ENCODE measurements at regions not wholly inside any gene's neighbourhood (a gene's known extent, or its start where the extent isn't known, plus 50 kb on each side); places are given as distances from the start of the nearest gene placed in this dataset.

DNA sequence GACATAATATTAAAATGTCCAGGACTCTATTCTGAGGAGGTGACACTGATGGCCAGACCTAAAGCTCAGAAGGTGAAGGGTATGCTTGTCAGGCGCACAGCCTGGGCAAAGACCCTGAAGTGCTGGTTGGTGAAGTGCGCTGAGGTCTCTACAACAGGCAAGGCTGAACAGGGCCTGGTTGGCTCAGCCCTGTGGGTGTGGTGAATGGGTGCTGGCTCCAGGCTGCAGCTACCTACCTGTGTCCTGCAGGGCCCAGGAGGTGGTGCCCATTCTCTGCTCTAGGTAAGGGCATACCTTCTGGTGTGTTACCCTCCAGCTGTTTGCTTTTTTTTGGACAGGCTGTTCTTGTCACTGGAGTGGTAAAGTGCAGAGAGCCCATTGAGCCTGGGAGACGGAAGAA lies 85.1 kb downstream of the RAMP3 start:
- no peaks in the 10 kb centered on the region for H3F3A ChIP-seq (ENCODE audit: low read depth)
- H3K4me1 ChIP-seq (ENCODE audit: insufficient read depth, low read length, poor library complexity, severe bottlenecking) = no peaks in the 10 kb centered on the region
- no peaks in the 10 kb centered on the region for H3K9me3 ChIP-seq (ENCODE audit: insufficient read depth, low read depth, low read length)
- no peak overlapping the region for H2AFZ ChIP-seq (ENCODE audit: low read length)
- no peak overlapping the region for H3K4me3 ChIP-seq (ENCODE audit: low read length, poor library complexity, severe bottlenecking)
- no peaks in the 10 kb centered on the region for H3K36me3 ChIP-seq (ENCODE audit: insufficient read depth, low read length)
- H3K4me2 ChIP-seq (ENCODE audit: low read depth, low read length, poor library complexity, severe bottlenecking) = no peak overlapping the region
- no peaks in the 10 kb centered on the region for H3K9me2 ChIP-seq (replicated peaks; ENCODE audit: low read depth, low read length)
- no peak for TF ChIP-seq EZH2phosphoT487 (IDR thresholded peaks at IDR 0.05; ENCODE audit: borderline replicate concordance)
- TF ChIP-seq, protein P1, sequence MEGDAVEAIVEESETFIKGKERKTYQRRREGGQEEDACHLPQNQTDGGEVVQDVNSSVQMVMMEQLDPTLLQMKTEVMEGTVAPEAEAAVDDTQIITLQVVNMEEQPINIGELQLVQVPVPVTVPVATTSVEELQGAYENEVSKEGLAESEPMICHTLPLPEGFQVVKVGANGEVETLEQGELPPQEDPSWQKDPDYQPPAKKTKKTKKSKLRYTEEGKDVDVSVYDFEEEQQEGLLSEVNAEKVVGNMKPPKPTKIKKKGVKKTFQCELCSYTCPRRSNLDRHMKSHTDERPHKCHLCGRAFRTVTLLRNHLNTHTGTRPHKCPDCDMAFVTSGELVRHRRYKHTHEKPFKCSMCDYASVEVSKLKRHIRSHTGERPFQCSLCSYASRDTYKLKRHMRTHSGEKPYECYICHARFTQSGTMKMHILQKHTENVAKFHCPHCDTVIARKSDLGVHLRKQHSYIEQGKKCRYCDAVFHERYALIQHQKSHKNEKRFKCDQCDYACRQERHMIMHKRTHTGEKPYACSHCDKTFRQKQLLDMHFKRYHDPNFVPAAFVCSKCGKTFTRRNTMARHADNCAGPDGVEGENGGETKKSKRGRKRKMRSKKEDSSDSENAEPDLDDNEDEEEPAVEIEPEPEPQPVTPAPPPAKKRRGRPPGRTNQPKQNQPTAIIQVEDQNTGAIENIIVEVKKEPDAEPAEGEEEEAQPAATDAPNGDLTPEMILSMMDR (conservative IDR thresholded peaks at IDR 0.05; ENCODE audit: low read length) = no peak
- H3K79me2 ChIP-seq (ENCODE audit: insufficient read depth, low read length) = no peaks in the 10 kb centered on the region
- H3K27me3 ChIP-seq (ENCODE audit: insufficient read depth, low read length, poor library complexity, severe bottlenecking) = no peaks in the 10 kb centered on the region
- no peak overlapping the region for H3K9ac ChIP-seq (ENCODE audit: low read depth, low read length, poor library complexity, severe bottlenecking)
- no peaks in the 10 kb centered on the region for H4K20me1 ChIP-seq (ENCODE audit: insufficient read depth, low read length, poor library complexity, severe bottlenecking)

- Histone ChIP-seq H3K27me3 (ENCODE audit: insufficient read depth, low read length, poor library complexity, severe bottlenecking) (no peaks in the 10 kb centered on the region), H3K4me2 (ENCODE audit: low read depth, low read length, poor library complexity, severe bottlenecking) (no peak overlapping the region), H3K79me2 (ENCODE audit: insufficient read depth, low read length) (no peaks in the 10 kb centered on the region), H4K20me1 (ENCODE audit: insufficient read depth, low read length, poor library complexity, severe bottlenecking) (no peaks in the 10 kb centered on the region), H2AFZ (ENCODE audit: low read length) (no peak overlapping the region), H3K9me3 (ENCODE audit: insufficient read depth, low read depth, low read length) (no peaks in the 10 kb centered on the region), H3K9me2 (replicated peaks; ENCODE audit: low read depth, low read length) (no peaks in the 10 kb centered on the region), H3K4me1 (ENCODE audit: insufficient read depth, low read length, poor library complexity, severe bottlenecking) (no peaks in the 10 kb centered on the region), H3K36me3 (ENCODE audit: insufficient read depth, low read length) (no peaks in the 10 kb centered on the region), H3K4me3 (ENCODE audit: low read length, poor library complexity, severe bottlenecking) (no peak overlapping the region), H3F3A (ENCODE audit: low read depth) (no peaks in the 10 kb centered on the region), H3K9ac (ENCODE audit: low read depth, low read length, poor library complexity, severe bottlenecking) (no peak overlapping the region)
- TF ChIP-seq, protein P1 (conservative IDR thresholded peaks at IDR 0.05; ENCODE audit: low read length) = no peak
- TF ChIP-seq EZH2phosphoT487 (IDR thresholded peaks at IDR 0.05; ENCODE audit: borderline replicate concordance) = no peak
Measured at GRCh38 chr7:45244981-45245380, 87.4 kb downstream of the RAMP3 start.

DNA sequence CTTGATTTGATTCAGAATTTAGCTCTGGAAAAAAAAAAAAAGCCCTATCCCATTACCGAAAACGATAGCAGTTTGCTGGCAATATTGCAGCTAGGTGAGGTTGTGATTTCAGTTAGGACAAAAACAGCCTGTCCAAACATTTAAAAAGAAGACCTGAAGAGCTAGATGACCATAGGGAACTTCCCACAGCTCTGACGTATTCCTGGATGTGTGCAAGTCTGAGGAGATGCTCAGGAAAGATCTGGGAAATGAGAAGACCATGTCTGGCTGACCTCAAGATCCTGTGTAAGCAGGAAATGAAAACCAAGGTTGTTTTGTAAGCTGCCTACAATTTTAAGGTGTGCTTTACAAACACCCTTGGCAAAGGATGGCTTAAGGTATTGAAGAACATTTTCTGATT lies 88.7 kb downstream of the RAMP3 start:
- no peaks in the 10 kb centered on the region for H3F3A ChIP-seq (ENCODE audit: low read depth)
- no peak overlapping the region for H3K9ac ChIP-seq (ENCODE audit: low read depth, low read length, poor library complexity, severe bottlenecking)
- no peak overlapping the region for H2AFZ ChIP-seq (ENCODE audit: low read length)
- no peaks in the 10 kb centered on the region for H4K20me1 ChIP-seq (ENCODE audit: insufficient read depth, low read length, poor library complexity, severe bottlenecking)
- no peak overlapping the region for H3K4me3 ChIP-seq (ENCODE audit: low read length, poor library complexity, severe bottlenecking)
- no peaks in the 10 kb centered on the region for H3K4me1 ChIP-seq (ENCODE audit: insufficient read depth, low read length, poor library complexity, severe bottlenecking)
- H3K79me2 ChIP-seq (ENCODE audit: insufficient read depth, low read length) = no peaks in the 10 kb centered on the region
- no peaks in the 10 kb centered on the region for H3K9me2 ChIP-seq (replicated peaks; ENCODE audit: low read depth, low read length)
- no peaks in the 10 kb centered on the region for H3K36me3 ChIP-seq (ENCODE audit: insufficient read depth, low read length)
- no peak overlapping the region for H3K4me2 ChIP-seq (ENCODE audit: low read depth, low read length, poor library complexity, severe bottlenecking)
- no peak for TF ChIP-seq EZH2phosphoT487 (IDR thresholded peaks at IDR 0.05; ENCODE audit: borderline replicate concordance)
- TF ChIP-seq, protein P1 (conservative IDR thresholded peaks at IDR 0.05; ENCODE audit: low read length) = no peak
- no peaks in the 10 kb centered on the region for H3K9me3 ChIP-seq (ENCODE audit: insufficient read depth, low read depth, low read length)
- H3K27me3 ChIP-seq (ENCODE audit: insufficient read depth, low read length, poor library complexity, severe bottlenecking) = no peaks in the 10 kb centered on the region
